ENCODE measurements at regions not wholly inside any gene's neighbourhood (a gene's known extent, or its start where the extent isn't known, plus 50 kb on each side); places are given as distances from the start of the nearest gene placed in this dataset.

- H3K4me3 ChIP-seq: no peak overlapping the region
- peak; percentile 67 to 75 for DNase-seq
- no peaks in the 10 kb centered on the region for H3K9me3 ChIP-seq
- peak overlapping the region; percentile 71 to 78 (median 74) for H3K27ac ChIP-seq
- no peaks in the 10 kb centered on the region for H3K27me3 ChIP-seq
- H3K36me3 ChIP-seq: no peaks in the 10 kb centered on the region
- intact Hi-C loops (cut with DNase I; ENCODE audit: low total_unique reads) (loop anchor here (5.0 to 10.0 kb wide), 4 partner anchors 151 to 1069 kb away; no protein-coding TSS in a partner anchor), in situ Hi-C loops (cut with MboI; ENCODE audit: low sequenced_read_pairs in 4 of 4) (loop anchor here in 2 of 4 donors (10.0 kb wide), 2 partner anchors 309 to 319 kb away; no protein-coding TSS in a partner anchor)
- TF ChIP-seq CTCF (IDR thresholded peaks at IDR 0.05 in 4 of 5, conservative IDR thresholded peaks at IDR 0.05 in 1 of 5) (peak; percentile 54 to 76 (median 69)), POLR2A (IDR thresholded peaks at IDR 0.05) (no peak)
- ATAC-seq: peak; percentile 92 to 94
- peaks cover 26 to 34% of the 10 kb centered on the region in 2 donors for H3K4me1 ChIP-seq
These were observed 94.3 kb downstream of the DDIT4L start for GRCh38 chr4:100095729-100096595.

DNA sequence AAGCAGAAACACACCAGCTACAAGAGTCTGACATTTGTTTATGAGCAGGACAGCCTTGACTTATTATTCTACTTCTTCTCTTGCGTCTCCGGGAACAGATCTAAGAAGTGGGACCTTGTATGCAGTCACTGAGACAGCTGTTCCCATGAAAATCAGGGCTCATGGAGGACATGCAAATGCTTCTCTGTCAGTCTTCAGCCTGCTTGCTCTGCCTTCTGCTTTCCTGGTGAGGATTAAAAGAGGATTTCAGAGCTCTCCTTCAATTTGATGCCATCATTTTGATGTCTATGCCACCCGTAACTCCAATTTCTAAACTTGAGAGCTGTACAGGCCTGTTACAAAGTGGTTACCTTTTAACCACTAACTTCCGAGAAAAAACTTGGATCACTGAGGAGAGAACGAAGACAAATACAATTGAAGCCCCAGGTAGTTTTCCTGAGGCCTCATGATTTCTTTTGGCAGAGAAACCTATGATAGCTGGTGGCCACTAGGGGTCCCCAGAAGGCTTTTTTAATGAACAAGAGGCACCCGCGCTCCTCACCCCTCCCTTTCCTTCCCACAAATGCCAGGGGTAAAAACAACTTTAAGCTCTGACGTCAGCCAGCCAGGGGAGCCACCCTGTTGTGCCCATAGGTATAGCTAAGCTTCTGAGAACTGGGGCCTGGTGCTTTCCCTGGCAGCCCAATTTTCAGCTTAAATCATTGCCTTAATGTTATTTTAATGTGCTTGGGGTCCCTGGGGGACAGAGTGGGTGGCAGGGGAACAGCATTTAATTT is 97.0 kb downstream of the DDIT4L start:
- H3K27ac ChIP-seq: peak overlapping the region; percentile 71 to 78 (median 74)
- peaks cover 26 to 34% of the 10 kb centered on the region in 2 donors for H3K4me1 ChIP-seq
- in situ Hi-C loops (cut with MboI; ENCODE audit: low sequenced_read_pairs in 4 of 4) (loop anchor here in 2 of 4 donors (10.0 kb wide), 2 partner anchors 312 to 322 kb away; no protein-coding TSS in a partner anchor), intact Hi-C loops (cut with DNase I; ENCODE audit: low total_unique reads) (loop anchor here (1.0 to 10.0 kb wide), 7 partner anchors 98 to 1637 kb away; partner anchors contain the start of gene PPP3CA)
- peak; percentile 86 to 94 for ATAC-seq
- H3K9me3 ChIP-seq: no peaks in the 10 kb centered on the region
- no peaks in the 10 kb centered on the region for H3K27me3 ChIP-seq
- H3K36me3 ChIP-seq: no peaks in the 10 kb centered on the region
- no peak overlapping the region for H3K4me3 ChIP-seq
- peak; percentile 78 to 87 for DNase-seq
- TF ChIP-seq POLR2A (IDR thresholded peaks at IDR 0.05) (no peak), CTCF (IDR thresholded peaks at IDR 0.05 in 4 of 5, conservative IDR thresholded peaks at IDR 0.05 in 1 of 5) (peak; percentile 77 to 84 (median 82))

GRCh38 chr4:100087743-100088142 is 102.5 kb downstream of the DDIT4L start:
- H3K27me3 ChIP-seq: no peaks in the 10 kb centered on the region
- ATAC-seq: no peak
- no peaks in the 10 kb centered on the region for H3K36me3 ChIP-seq
- H3K4me3 ChIP-seq: no peak overlapping the region
- no peak overlapping the region for H3K27ac ChIP-seq
- DNase-seq: no peak
- TF ChIP-seq CTCF (IDR thresholded peaks at IDR 0.05 in 4 of 5, conservative IDR thresholded peaks at IDR 0.05 in 1 of 5) (no peak), POLR2A (IDR thresholded peaks at IDR 0.05) (no peak)
- no peaks in the 10 kb centered on the region for H3K4me1 ChIP-seq
- intact Hi-C loops (cut with DNase I; ENCODE audit: low total_unique reads): no loop called here
- H3K9me3 ChIP-seq: no peaks in the 10 kb centered on the region
- in situ Hi-C loops (cut with MboI; ENCODE audit: low sequenced_read_pairs in 4 of 4): no loop called here

DNA sequence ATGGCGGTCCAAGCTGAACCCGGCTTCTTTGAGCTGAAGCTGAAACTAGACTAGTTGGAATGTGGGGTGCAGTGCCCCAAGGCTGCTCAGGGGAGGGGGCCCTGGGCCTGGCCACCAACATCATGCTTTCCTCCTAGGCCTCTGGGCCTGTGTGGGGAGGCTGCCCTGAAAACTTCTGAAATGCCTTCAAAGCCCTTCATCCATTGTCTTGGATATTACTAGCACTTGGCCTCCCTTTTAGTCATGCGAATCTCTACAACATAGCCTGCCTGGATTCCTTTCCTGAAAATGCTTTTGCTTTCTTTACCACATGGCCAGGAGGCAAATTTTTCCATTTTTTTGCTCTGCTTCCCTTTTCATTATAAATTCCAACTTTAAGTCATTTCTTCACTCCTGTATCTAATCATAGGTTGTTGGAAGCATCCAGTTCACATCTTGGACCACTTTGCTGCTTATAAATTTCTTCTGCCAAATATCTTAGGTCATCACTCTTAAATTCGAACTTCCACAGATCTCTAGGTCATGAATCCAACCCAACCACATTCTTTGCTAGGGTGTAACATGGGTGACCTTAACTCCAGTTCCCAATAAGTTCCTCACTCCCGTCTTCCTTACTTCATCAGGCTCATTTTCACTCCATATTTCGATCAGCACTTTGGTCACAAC is 103.4 kb downstream of the DDIT4L start:
- no peaks in the 10 kb centered on the region for H3K36me3 ChIP-seq
- intact Hi-C loops (cut with DNase I; ENCODE audit: low total_unique reads): no loop called here
- no peaks in the 10 kb centered on the region for H3K27me3 ChIP-seq
- in situ Hi-C loops (cut with MboI; ENCODE audit: low sequenced_read_pairs in 4 of 4): no loop called here
- no peak overlapping the region for H3K27ac ChIP-seq
- no peaks in the 10 kb centered on the region for H3K9me3 ChIP-seq
- no peak overlapping the region for H3K4me3 ChIP-seq
- TF ChIP-seq POLR2A (IDR thresholded peaks at IDR 0.05) (no peak), CTCF (IDR thresholded peaks at IDR 0.05 in 4 of 5, conservative IDR thresholded peaks at IDR 0.05 in 1 of 5) (no peak)
- H3K4me1 ChIP-seq: no peaks in the 10 kb centered on the region
- DNase-seq (no peak), ATAC-seq (no peak)

Data from gastrocnemius medialis (tissue), 4 donors.